NT2/D1 (cell line): ENCODE measurements at regions not wholly inside any gene's neighbourhood (a gene's known extent, or its start where the extent isn't known, plus 50 kb on each side); places are given as distances from the start of the nearest gene placed in this dataset.

Source experiments
- DNase-seq: peaks from one replicate; pipeline ENCODE4 v3.0.0-alpha.2; 2011; ENCODE audit warnings: low read depth, low spot score
- H3K27me3 ChIP-seq: 2 replicates; pipeline ENCODE4 v1.6.0; 2011; ENCODE audit warnings: mild to moderate bottlenecking; ENCODE audit not compliant: insufficient read length, insufficient read depth
- H3K36me3 ChIP-seq: 2 replicates; pipeline ENCODE4 v1.6.1; 2011; ENCODE audit warnings: mild to moderate bottlenecking, low read length, mixed read lengths; ENCODE audit not compliant: insufficient read depth, insufficient read length
- H3K4me1 ChIP-seq: 2 replicates; pipeline ENCODE4 v1.5.1; 2011; ENCODE audit not compliant: insufficient read depth, insufficient read length
- H3K4me3 ChIP-seq: 2 replicates; pipeline ENCODE4 v1.5.1; 2011; ENCODE audit warnings: low read depth; ENCODE audit not compliant: insufficient read length
- H3K9ac ChIP-seq: 2 replicates; pipeline ENCODE4 v1.6.0; 2011; ENCODE audit warnings: low read depth; ENCODE audit not compliant: insufficient read length
- H3K9me3 ChIP-seq: 2 replicates; pipeline ENCODE4 v1.5.1; 2011; ENCODE audit warnings: mild to moderate bottlenecking, low read length; ENCODE audit not compliant: insufficient read depth
- SUZ12 ChIP-seq: IDR thresholded peaks from 2 replicates; pipeline ENCODE4 v1.6.1; 2011; ENCODE audit not compliant: insufficient read length, insufficient read depth; ENCODE audit errors: extremely low read depth
- YY1 ChIP-seq: IDR thresholded peaks from 2 replicates; pipeline ENCODE4 v1.6.1; 2011; ENCODE audit not compliant: insufficient read length, insufficient read depth
- ZNF274 ChIP-seq: IDR thresholded peaks from 2 replicates; pipeline ENCODE4 v1.6.1; 2011; ENCODE audit warnings: mild to moderate bottlenecking, low read depth, low read length

DNA sequence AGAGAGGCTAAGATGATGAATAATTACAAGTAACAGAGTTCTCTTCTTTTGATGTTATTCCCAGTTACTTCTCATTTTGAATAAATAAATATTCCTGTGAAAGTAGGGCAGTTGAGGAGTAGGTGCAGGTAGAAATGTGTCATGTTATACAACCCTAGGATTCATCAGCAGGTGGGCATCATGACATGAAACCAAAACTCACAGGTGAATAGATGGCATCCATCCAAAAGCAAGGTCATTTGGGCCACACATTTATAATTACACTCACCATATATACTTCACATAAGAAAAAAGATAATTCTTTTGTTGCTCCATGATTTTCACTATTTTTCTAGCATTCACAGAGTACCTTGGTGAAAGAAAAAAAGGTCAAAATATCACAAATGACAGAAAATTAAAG, 273.6 kb downstream of the ZBBX start:
- no peak for TF ChIP-seq SUZ12
- no peak for TF ChIP-seq ZNF274
- no peak for TF ChIP-seq YY1
- H3K9me3 ChIP-seq = no peaks in the 10 kb centered on the region
- no peaks in the 10 kb centered on the region for H3K27me3 ChIP-seq
- no peaks in the 10 kb centered on the region for H3K4me1 ChIP-seq
- DNase-seq = no peak
- no peak overlapping the region for H3K4me3 ChIP-seq
- H3K36me3 ChIP-seq = no peaks in the 10 kb centered on the region
- no peak overlapping the region for H3K9ac ChIP-seq

DNA sequence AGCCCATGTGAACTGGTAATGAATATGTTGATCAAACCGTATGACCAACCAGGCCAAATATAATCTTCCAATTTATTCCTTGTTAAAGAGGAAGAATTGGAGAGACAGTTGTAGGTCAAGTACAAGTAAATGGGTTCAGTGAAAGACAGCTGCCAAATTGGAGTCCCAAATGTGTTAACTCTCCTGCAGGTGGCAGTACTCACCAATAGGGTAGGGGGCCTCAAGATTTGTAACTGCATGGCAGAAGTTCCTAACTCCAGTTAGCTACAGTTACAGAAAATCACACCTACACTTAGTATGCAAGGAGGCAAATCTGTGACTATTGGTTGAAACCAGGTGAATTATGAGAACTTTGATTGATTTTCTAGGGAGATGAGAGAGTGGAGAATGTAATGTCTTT, 278.0 kb downstream of the ZBBX start:
- TF ChIP-seq SUZ12 (no peak), ZNF274 (no peak), YY1 (no peak)
- Histone ChIP-seq H3K4me1 (no peaks in the 10 kb centered on the region), H3K4me3 (no peak overlapping the region), H3K9ac (no peak overlapping the region), H3K9me3 (no peaks in the 10 kb centered on the region), H3K36me3 (no peaks in the 10 kb centered on the region), H3K27me3 (no peaks in the 10 kb centered on the region)
- peak; percentile 20 for DNase-seq

DNA sequence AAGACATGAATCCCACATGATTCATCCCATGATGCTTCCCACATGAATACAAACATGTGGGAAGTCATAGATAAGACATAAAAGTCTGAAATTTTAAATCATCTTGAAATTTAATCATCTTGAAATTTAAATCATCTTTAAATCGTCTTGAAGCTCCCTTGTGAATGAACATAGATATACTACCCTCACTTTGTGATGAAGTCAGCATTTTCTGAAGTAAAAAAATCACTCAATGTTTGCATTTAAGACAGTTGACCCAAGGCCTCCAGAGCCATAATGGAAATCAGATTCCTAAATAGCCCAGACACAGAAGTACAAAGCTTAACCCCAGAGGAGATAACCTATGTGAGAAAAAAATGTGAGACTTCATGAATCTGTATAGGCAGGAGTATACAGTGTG, 279.4 kb downstream of the ZBBX start:
- H3K36me3 ChIP-seq = no peaks in the 10 kb centered on the region
- DNase-seq = no peak
- no peak for TF ChIP-seq SUZ12
- no peak for TF ChIP-seq ZNF274
- TF ChIP-seq YY1 = no peak
- no peaks in the 10 kb centered on the region for H3K4me1 ChIP-seq
- no peaks in the 10 kb centered on the region for H3K9me3 ChIP-seq
- H3K9ac ChIP-seq = no peak overlapping the region
- no peak overlapping the region for H3K4me3 ChIP-seq
- no peaks in the 10 kb centered on the region for H3K27me3 ChIP-seq

DNA sequence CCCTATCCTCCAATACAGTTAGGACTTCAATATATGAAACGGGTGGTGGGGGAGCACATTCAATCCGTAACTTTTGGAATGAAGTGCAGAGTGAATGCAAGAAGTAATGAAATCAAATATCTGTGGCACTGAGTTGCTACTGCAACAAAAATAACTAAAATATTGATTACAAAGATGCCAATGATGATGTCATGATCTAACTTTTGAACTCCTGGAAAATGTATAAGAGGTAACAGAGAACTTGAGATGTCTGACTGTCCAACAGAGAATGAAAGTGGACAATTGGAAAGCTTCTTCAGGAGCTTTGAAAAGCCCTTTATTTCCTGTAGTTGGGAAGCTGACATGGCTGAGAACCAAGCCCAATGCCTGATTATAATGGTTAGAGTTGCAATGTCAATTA, 279.9 kb downstream of the ZBBX start:
- H3K27me3 ChIP-seq = no peaks in the 10 kb centered on the region
- H3K36me3 ChIP-seq = no peaks in the 10 kb centered on the region
- no peak for TF ChIP-seq SUZ12
- TF ChIP-seq ZNF274 = no peak
- no peak for TF ChIP-seq YY1

DNA sequence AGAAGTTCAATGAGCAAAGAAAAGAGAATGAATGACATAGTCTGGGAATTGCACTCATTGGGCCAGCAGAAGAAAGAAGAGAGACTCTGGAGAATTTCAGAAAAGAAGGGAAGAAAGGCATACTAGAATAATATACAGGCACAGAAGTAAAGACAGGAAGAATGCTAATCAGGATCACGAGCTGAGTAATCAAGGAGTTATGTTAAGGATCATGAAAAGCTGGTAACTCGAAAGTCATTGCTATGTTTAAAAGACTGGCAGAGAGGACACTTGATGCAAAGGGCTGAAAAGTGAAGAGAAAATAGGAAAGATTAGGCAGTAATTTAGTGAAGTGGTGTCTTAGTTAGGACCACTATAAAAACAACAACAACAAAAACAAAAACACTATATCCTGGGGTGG, 284.1 kb downstream of the ZBBX start:
- Histone ChIP-seq H3K9me3 (no peaks in the 10 kb centered on the region), H3K4me3 (no peak overlapping the region), H3K36me3 (no peaks in the 10 kb centered on the region), H3K9ac (no peak overlapping the region), H3K27me3 (no peaks in the 10 kb centered on the region), H3K4me1 (no peaks in the 10 kb centered on the region)
- no peak for DNase-seq
- TF ChIP-seq YY1 (no peak), ZNF274 (no peak), SUZ12 (no peak)

More for the DNA sequence above, 279.9 kb downstream of the ZBBX start:
- H3K9ac ChIP-seq = no peak overlapping the region
- H3K4me3 ChIP-seq = no peak overlapping the region
- no peaks in the 10 kb centered on the region for H3K9me3 ChIP-seq
- no peaks in the 10 kb centered on the region for H3K4me1 ChIP-seq
- no peak for DNase-seq

DNA sequence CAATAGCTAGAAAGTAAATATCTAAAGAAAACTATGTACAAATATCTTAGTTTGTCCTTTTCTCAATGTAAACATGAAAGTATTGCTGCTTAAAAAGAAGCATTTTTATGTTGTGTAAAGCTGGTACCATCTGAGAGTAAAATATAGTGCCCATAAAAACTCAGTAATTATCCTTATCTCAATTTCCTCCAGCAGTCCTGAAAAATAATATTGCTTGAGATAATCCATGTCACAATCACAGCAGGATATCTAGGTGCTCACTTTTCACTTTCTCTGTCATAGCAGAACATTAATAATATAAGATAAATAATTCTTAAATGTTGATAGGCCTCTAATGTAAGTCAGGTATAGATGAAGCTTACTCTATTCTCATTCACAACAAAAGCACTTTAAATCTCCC, 285.5 kb downstream of the ZBBX start:
- Histone ChIP-seq H3K9ac (no peak overlapping the region), H3K4me1 (no peaks in the 10 kb centered on the region), H3K4me3 (no peak overlapping the region), H3K27me3 (no peaks in the 10 kb centered on the region), H3K9me3 (no peaks in the 10 kb centered on the region), H3K36me3 (no peaks in the 10 kb centered on the region)
- TF ChIP-seq SUZ12 (no peak), YY1 (no peak), ZNF274 (no peak)
- DNase-seq = no peak

DNA sequence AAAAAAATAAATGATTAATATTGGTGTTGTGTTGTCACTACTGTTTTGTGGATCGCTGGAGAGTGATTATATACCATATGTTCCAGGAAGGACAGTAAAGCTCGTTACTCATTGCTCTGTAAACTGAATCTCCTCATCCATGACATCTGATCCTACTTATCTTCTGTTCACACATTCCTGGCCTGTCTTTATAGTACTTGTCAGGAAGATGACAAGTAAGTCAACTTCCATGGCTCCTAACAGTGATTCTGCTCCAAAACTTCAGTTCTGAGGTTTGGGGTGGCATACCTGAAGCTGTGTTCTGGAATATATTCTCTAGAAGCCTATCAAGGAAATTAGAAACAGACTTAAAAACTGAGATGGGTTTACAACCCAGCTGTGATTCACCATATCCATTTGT, 288.9 kb downstream of the ZBBX start:
- no peak for TF ChIP-seq ZNF274
- TF ChIP-seq YY1 = no peak
- TF ChIP-seq SUZ12 = no peak
- H3K9ac ChIP-seq = no peak overlapping the region
- DNase-seq = no peak
- H3K4me3 ChIP-seq = no peak overlapping the region
- no peaks in the 10 kb centered on the region for H3K27me3 ChIP-seq
- no peaks in the 10 kb centered on the region for H3K36me3 ChIP-seq
- no peaks in the 10 kb centered on the region for H3K4me1 ChIP-seq
- no peaks in the 10 kb centered on the region for H3K9me3 ChIP-seq

DNA sequence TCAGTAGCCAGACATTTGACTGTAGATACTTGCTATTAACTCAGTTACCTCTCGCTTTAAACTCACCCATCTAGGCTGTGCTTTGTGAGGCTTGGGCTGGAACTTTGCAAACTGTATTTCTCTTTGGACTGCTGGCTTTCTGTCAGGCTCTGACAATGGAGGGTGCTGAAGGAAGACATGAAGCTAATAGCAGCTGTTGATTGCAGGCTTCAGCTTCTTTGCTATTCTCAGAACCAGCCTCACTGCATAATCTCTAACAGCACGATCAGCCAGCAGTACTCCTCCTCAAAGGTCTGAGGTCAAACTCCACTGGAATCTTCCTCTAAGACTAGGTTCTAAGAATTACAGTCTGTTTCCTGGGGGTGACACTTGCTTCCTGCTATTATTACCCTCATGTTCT, 295.6 kb downstream of the ZBBX start:
- Histone ChIP-seq H3K9ac (no peak overlapping the region), H3K27me3 (no peaks in the 10 kb centered on the region), H3K9me3 (no peaks in the 10 kb centered on the region), H3K4me3 (no peak overlapping the region), H3K4me1 (no peaks in the 10 kb centered on the region), H3K36me3 (no peaks in the 10 kb centered on the region)
- DNase-seq = no peak
- TF ChIP-seq YY1 (no peak), SUZ12 (no peak), ZNF274 (no peak)
